ENCODE measurements at regions not wholly inside any gene's neighbourhood (a gene's known extent, or its start where the extent isn't known, plus 50 kb on each side); places are given as distances from the start of the nearest gene placed in this dataset.
"Not testable (repeated sequence)": the region's sequence is repeated elsewhere in the genome, so short reads cannot be mapped to it uniquely, and the experiment has no call there.

- TF ChIP-seq, protein P1, sequence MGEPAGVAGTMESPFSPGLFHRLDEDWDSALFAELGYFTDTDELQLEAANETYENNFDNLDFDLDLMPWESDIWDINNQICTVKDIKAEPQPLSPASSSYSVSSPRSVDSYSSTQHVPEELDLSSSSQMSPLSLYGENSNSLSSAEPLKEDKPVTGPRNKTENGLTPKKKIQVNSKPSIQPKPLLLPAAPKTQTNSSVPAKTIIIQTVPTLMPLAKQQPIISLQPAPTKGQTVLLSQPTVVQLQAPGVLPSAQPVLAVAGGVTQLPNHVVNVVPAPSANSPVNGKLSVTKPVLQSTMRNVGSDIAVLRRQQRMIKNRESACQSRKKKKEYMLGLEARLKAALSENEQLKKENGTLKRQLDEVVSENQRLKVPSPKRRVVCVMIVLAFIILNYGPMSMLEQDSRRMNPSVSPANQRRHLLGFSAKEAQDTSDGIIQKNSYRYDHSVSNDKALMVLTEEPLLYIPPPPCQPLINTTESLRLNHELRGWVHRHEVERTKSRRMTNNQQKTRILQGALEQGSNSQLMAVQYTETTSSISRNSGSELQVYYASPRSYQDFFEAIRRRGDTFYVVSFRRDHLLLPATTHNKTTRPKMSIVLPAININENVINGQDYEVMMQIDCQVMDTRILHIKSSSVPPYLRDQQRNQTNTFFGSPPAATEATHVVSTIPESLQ (CRISPR knock-in tag; IDR thresholded peaks at IDR 0.05) = not testable (repeated sequence)
- not testable (repeated sequence) for TF ChIP-seq CTCF (IDR thresholded peaks at IDR 0.05); SP1 (CRISPR knock-in tag; conservative IDR thresholded peaks at IDR 0.05); ZNF396 (CRISPR knock-in tag; IDR thresholded peaks at IDR 0.05; ENCODE audit: borderline replicate concordance); ATF3 (CRISPR knock-in tag; conservative IDR thresholded peaks at IDR 0.05); SMAD3 (CRISPR knock-in tag; IDR thresholded peaks at IDR 0.05; ENCODE audit: borderline replicate concordance); TEAD1 (CRISPR knock-in tag; IDR thresholded peaks at IDR 0.05); GRHL2 (CRISPR knock-in tag; IDR thresholded peaks at IDR 0.05; ENCODE audit: insufficient replicate concordance, severe bottlenecking); RORB (CRISPR knock-in tag; IDR thresholded peaks at IDR 0.05); RELA (CRISPR knock-in tag; IDR thresholded peaks at IDR 0.05; ENCODE audit: borderline replicate concordance)
- TF ChIP-seq, protein P2, sequence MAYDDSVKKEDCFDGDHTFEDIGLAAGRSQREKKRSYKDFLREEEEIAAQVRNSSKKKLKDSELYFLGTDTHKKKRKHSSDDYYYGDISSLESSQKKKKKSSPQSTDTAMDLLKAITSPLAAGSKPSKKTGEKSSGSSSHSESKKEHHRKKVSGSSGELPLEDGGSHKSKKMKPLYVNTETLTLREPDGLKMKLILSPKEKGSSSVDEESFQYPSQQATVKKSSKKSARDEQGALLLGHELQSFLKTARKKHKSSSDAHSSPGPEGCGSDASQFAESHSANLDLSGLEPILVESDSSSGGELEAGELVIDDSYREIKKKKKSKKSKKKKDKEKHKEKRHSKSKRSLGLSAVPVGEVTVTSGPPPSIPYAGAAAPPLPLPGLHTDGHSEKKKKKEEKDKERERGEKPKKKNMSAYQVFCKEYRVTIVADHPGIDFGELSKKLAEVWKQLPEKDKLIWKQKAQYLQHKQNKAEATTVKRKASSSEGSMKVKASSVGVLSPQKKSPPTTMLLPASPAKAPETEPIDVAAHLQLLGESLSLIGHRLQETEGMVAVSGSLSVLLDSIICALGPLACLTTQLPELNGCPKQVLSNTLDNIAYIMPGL (CRISPR knock-in tag; IDR thresholded peaks at IDR 0.05) = not testable (repeated sequence)
These were observed 355.5 kb downstream of the ZNF37A start for GRCh38 chr10:38449618-38450017.
